Fibroblast of skin of left biceps (primary cell): ENCODE measurements at regions not wholly inside any gene's neighbourhood (a gene's known extent, or its start where the extent isn't known, plus 50 kb on each side); places are given as distances from the start of the nearest gene placed in this dataset.

ENCODE experiments used
- DNase-seq, 2 experiments: peaks; one replicate each; pipeline ENCODE4 v3.0.0-alpha.2; 2013; ENCODE audit warnings: low read depth in 2 of 2

- DNase-seq, result no peak
These were observed 393.1 kb upstream of the CELF2 start for GRCh38 chr10:10624567-10624962.

GRCh38 chr10:10625491-10625890, 392.2 kb upstream of the CELF2 start:
- DNase-seq, result no peak

GRCh38 chr10:10626734-10627133, 390.9 kb upstream of the CELF2 start:
- DNase-seq, result no peak

- no peak for DNase-seq
These were observed 390.3 kb upstream of the CELF2 start for GRCh38 chr10:10627414-10627813.

GRCh38 chr10:10629512-10629911, 388.2 kb upstream of the CELF2 start:
- no peak for DNase-seq

GRCh38 chr10:10630281-10630680, 387.4 kb upstream of the CELF2 start:
- DNase-seq, result no peak

GRCh38 chr10:10630782-10631181, 386.9 kb upstream of the CELF2 start:
- no peak for DNase-seq

- no peak for DNase-seq
These were observed 375.5 kb upstream of the CELF2 start for GRCh38 chr10:10642189-10642588.

GRCh38 chr10:10642751-10643150, 374.9 kb upstream of the CELF2 start:
- no peak for DNase-seq

GRCh38 chr10:10644008-10644646, 373.5 kb upstream of the CELF2 start:
- peak in 1 of 2 experiments; percentile 14 for DNase-seq

GRCh38 chr10:10644676-10645385, 372.8 kb upstream of the CELF2 start:
- DNase-seq, result no peak

GRCh38 chr10:10647331-10647730, 370.3 kb upstream of the CELF2 start:
- no peak for DNase-seq

GRCh38 chr10:10657139-10657760, 360.4 kb upstream of the CELF2 start:
- DNase-seq, result no peak

- no peak for DNase-seq
These were observed 359.4 kb upstream of the CELF2 start for GRCh38 chr10:10658172-10658785.

- no peak for DNase-seq
These were observed 357.6 kb upstream of the CELF2 start for GRCh38 chr10:10660054-10660453.

GRCh38 chr10:10661176-10661575, 356.5 kb upstream of the CELF2 start:
- no peak for DNase-seq

GRCh38 chr10:10662716-10663408, 354.8 kb upstream of the CELF2 start:
- no peak for DNase-seq

- no peak for DNase-seq
These were observed 354.1 kb upstream of the CELF2 start for GRCh38 chr10:10663622-10664021.

- DNase-seq, result no peak
These were observed 351.9 kb upstream of the CELF2 start for GRCh38 chr10:10665750-10666149.

- DNase-seq, result no peak
These were observed 350.2 kb upstream of the CELF2 start for GRCh38 chr10:10667466-10667865.

GRCh38 chr10:10676972-10677371, 340.7 kb upstream of the CELF2 start:
- no peak for DNase-seq

GRCh38 chr10:10677479-10677878, 340.2 kb upstream of the CELF2 start:
- peak; percentile 36 to 40 for DNase-seq
